ENCODE measurements at regions not wholly inside any gene's neighbourhood (a gene's known extent, or its start where the extent isn't known, plus 50 kb on each side); places are given as distances from the start of the nearest gene placed in this dataset.
"Not testable (repeated sequence)": the region's sequence is repeated elsewhere in the genome, so short reads cannot be mapped to it uniquely, and the experiment has no call there.

DNA sequence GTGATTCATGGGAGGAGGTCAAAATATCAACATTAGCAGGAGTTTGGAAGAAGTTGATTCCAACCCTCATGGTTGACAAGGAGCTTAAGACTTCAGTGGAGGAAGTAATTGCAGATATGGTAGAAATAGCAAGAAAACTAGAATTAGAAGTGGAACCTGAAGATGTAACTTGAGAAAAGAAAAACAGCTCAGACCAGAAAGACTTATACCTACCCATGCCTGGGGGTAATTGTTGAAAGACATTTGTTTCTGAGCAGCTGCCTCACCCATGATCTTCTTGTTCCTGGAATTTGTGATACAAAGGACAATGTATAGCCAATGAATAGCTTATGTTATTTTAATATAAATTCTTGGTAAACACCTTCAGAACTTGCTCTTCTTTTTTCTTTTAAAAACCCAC, 128.6 kb downstream of the LRIG2 start:
- no peaks in the 10 kb centered on the region for H3K36me3 ChIP-seq (ENCODE audit: insufficient read depth, low read length)
- H3K27me3 ChIP-seq (ENCODE audit: insufficient read depth, low read length): 0 out of 2 replicates have a peak, but pooled peaks cover 18% of the 10 kb centered on the region
- H2AFZ ChIP-seq (ENCODE audit: low read length, unreplicated experiment): no peak overlapping the region
- no peak overlapping the region for H3K4me3 ChIP-seq (ENCODE audit: low read depth, low read length)
- H3K27ac ChIP-seq (ENCODE audit: low read depth, low read length): no peak overlapping the region
- H3K79me2 ChIP-seq (ENCODE audit: control insufficient read depth, insufficient read depth, low read length, unreplicated experiment): no peaks in the 10 kb centered on the region
- H3K4me1 ChIP-seq (ENCODE audit: control insufficient read depth, insufficient read depth, low read length, unreplicated experiment): no peaks in the 10 kb centered on the region

DNA sequence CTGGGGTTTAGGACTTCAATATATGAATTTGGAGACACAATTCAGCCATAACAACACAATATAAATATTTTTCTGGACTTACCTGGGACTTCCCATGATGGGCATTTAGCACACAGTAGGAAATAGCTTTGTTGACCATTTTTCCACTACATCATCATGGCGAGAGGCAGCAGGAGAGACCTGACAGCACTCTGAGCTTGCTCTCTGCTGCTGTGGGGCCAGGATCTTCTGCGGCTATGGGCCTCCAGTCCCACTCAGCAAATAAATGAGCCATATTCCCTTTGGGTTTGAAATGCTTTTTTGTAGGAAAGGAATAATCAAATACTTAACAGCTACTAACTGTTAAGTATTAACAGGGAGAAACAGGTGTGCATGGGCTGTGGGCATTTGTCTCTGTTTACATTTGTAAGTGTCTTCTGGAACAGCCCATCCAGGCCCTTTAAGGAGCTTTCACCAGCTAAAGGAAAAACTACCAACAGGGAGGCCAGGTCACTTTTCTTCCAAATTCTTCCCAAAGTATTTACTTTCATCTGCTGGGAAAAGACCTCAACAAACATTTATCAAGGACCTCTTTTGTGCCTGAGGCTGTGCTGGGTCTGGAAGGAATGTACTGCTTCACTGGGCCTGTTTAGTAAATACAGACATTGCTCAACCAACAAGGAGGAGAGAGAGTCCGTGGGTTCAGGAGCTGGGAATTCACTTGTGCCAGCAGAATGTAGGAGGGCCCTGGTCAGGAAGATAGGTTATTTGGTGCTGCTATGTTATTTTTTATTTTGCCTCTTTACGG, 133.2 kb downstream of the LRIG2 start:
- peaks cover 48% of the 10 kb centered on the region for H3K27me3 ChIP-seq (ENCODE audit: insufficient read depth, low read length)
- H3K4me1 ChIP-seq (ENCODE audit: control insufficient read depth, insufficient read depth, low read length, unreplicated experiment): no peaks in the 10 kb centered on the region
- no peak overlapping the region for H3K4me3 ChIP-seq (ENCODE audit: low read depth, low read length)
- no peaks in the 10 kb centered on the region for H3K79me2 ChIP-seq (ENCODE audit: control insufficient read depth, insufficient read depth, low read length, unreplicated experiment)
- no peak overlapping the region for H2AFZ ChIP-seq (ENCODE audit: low read length, unreplicated experiment)
- H3K36me3 ChIP-seq (ENCODE audit: insufficient read depth, low read length): no peaks in the 10 kb centered on the region
- no peak overlapping the region for H3K27ac ChIP-seq (ENCODE audit: low read depth, low read length)

DNA sequence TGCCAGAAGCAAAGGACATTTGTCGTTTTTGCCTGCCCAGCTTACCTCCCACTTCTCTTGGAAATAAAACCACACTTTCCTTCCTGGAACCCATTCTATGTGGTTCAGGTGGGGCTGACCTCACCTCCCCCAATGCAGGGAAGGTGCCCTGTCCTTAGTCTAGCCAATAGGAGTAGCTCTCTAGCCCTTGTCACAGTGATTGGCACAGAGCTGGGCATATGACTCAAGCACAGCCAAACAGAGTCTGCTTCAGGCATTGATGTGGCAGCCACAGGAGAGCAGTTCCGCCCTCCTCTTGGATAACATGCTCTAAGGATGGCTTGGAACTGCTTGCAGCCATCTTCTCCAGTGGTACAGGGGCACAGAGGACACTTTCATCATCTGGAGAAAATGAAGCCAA, 134.0 kb downstream of the LRIG2 start:
- Histone ChIP-seq H3K4me3 (ENCODE audit: low read depth, low read length) (no peak overlapping the region), H2AFZ (ENCODE audit: low read length, unreplicated experiment) (no peak overlapping the region), H3K4me1 (ENCODE audit: control insufficient read depth, insufficient read depth, low read length, unreplicated experiment) (no peaks in the 10 kb centered on the region), H3K27me3 (ENCODE audit: insufficient read depth, low read length) (peaks cover 51% of the 10 kb centered on the region), H3K79me2 (ENCODE audit: control insufficient read depth, insufficient read depth, low read length, unreplicated experiment) (no peaks in the 10 kb centered on the region), H3K36me3 (ENCODE audit: insufficient read depth, low read length) (no peaks in the 10 kb centered on the region), H3K27ac (ENCODE audit: low read depth, low read length) (no peak overlapping the region)

DNA sequence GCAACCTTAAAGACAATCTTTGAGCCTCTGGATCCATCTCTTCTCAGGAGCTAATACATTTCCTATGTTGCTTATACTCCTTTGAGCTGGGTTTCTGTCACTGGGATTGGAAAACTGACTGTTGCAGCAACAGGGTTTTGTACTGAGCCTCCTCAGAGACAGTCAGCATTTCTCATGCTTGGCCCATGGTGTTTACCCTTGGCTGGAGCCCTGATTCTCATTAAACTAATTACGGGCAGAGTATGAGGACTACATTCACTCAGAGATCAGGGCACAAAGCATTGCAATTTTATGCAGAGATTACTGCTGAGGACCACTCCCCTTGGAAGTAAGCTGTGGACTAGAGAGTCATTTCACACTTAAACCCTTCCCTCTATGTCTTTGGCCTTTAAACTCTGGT, 134.5 kb downstream of the LRIG2 start:
- Histone ChIP-seq H3K27me3 (ENCODE audit: insufficient read depth, low read length) (peaks cover 51% of the 10 kb centered on the region), H3K79me2 (ENCODE audit: control insufficient read depth, insufficient read depth, low read length, unreplicated experiment) (no peaks in the 10 kb centered on the region), H2AFZ (ENCODE audit: low read length, unreplicated experiment) (no peak overlapping the region), H3K27ac (ENCODE audit: low read depth, low read length) (no peak overlapping the region), H3K4me1 (ENCODE audit: control insufficient read depth, insufficient read depth, low read length, unreplicated experiment) (no peaks in the 10 kb centered on the region), H3K36me3 (ENCODE audit: insufficient read depth, low read length) (no peaks in the 10 kb centered on the region), H3K4me3 (ENCODE audit: low read depth, low read length) (no peak overlapping the region)

DNA sequence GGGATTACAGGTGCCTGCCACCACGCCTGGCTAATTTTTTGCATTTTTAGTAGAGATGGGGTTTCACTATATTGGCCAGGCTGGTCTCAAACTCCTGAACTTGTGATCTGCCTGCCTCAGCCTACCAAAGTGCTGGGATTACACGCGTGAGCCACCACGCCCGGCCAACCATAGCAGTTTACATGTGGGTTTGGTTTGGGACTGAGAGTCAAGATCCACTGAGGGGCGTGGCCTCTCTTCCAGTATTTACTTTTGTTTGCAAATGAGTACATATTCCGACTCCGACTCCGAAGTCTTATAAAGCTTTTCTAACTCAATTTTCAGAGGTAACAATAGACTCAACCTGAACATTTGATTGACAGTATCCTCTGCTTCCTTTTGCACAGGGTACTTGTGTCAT, 135.4 kb downstream of the LRIG2 start:
- peaks cover 51% of the 10 kb centered on the region for H3K27me3 ChIP-seq (ENCODE audit: insufficient read depth, low read length)
- H3K27ac ChIP-seq (ENCODE audit: low read depth, low read length); H2AFZ ChIP-seq (ENCODE audit: low read length, unreplicated experiment); H3K36me3 ChIP-seq (ENCODE audit: insufficient read depth, low read length); H3K4me1 ChIP-seq (ENCODE audit: control insufficient read depth, insufficient read depth, low read length, unreplicated experiment); H3K4me3 ChIP-seq (ENCODE audit: low read depth, low read length); H3K79me2 ChIP-seq (ENCODE audit: control insufficient read depth, insufficient read depth, low read length, unreplicated experiment): not testable (repeated sequence)

DNA sequence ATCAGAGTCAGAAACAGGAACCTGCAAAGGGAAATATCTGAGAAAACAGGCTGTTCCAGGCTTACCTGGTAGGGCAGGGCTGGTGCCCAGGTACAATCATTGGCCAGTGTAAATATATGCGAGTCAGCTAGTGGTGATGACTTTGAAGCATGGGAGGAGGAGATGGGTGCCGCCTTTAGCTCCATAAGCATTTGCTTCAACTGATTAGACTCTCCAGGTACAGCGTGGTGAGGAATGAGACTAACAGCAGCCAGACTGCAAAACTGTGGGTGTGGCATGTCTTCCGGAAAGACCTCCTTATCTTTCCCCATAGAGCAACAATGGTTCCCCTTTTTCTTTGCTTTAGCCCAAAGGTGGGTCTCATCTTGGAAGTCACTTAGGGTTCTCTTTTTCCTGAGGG, 137.2 kb downstream of the LRIG2 start:
- peaks cover 45% of the 10 kb centered on the region for H3K27me3 ChIP-seq (ENCODE audit: insufficient read depth, low read length)
- H3K27ac ChIP-seq (ENCODE audit: low read depth, low read length): no peak overlapping the region
- H3K36me3 ChIP-seq (ENCODE audit: insufficient read depth, low read length): no peaks in the 10 kb centered on the region
- no peak overlapping the region for H3K4me3 ChIP-seq (ENCODE audit: low read depth, low read length)
- no peaks in the 10 kb centered on the region for H3K4me1 ChIP-seq (ENCODE audit: control insufficient read depth, insufficient read depth, low read length, unreplicated experiment)
- no peaks in the 10 kb centered on the region for H3K79me2 ChIP-seq (ENCODE audit: control insufficient read depth, insufficient read depth, low read length, unreplicated experiment)
- no peak overlapping the region for H2AFZ ChIP-seq (ENCODE audit: low read length, unreplicated experiment)

DNA sequence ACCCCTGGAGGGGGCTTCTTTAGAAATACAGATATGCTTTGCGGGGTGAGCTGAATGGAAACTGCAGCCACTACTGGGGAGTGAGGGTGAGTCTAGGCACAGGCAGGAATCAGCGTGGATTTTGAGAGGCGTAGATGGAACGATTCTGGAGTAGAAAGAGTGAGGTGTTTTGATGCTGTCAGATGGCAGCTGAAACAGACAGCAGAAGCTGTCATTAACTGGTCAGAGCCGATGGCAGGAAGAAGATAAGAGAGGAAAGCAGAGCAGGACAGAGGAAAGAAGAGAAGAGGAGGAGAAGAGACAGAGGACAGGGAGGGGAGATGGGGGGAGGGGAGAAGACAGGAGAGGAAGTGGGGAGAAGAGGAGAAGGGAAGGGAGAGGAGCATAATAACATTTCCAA, 138.5 kb downstream of the LRIG2 start:
- Histone ChIP-seq H3K27me3 (ENCODE audit: insufficient read depth, low read length) (peaks cover 34% of the 10 kb centered on the region), H3K4me3 (ENCODE audit: low read depth, low read length) (no peak overlapping the region), H3K36me3 (ENCODE audit: insufficient read depth, low read length) (no peaks in the 10 kb centered on the region), H3K27ac (ENCODE audit: low read depth, low read length) (no peak overlapping the region), H2AFZ (ENCODE audit: low read length, unreplicated experiment) (no peak overlapping the region), H3K4me1 (ENCODE audit: control insufficient read depth, insufficient read depth, low read length, unreplicated experiment) (no peaks in the 10 kb centered on the region), H3K79me2 (ENCODE audit: control insufficient read depth, insufficient read depth, low read length, unreplicated experiment) (no peaks in the 10 kb centered on the region)

DNA sequence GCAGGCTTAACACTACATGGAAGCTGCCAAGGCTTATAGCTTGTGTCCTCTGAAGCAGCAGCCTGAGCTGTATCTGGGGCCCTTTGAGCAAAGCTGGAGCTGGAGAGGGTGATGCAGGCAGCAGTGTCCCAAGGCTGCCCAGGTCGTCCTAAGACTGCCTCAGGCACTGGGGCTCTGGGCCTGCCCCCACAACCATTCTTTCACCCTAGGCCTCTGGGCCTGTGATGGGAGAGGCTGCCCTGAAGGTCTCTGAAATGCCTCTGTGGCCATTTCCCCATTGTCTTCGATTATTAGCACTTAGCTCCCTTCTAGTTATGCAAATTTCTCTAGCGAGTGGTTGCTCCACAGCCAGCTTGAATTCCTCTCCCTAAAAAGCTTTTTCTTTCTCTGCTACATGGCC, 142.0 kb downstream of the LRIG2 start:
- Histone ChIP-seq H3K4me1 (ENCODE audit: control insufficient read depth, insufficient read depth, low read length, unreplicated experiment) (no peaks in the 10 kb centered on the region), H2AFZ (ENCODE audit: low read length, unreplicated experiment) (no peak overlapping the region), H3K27ac (ENCODE audit: low read depth, low read length) (no peak overlapping the region), H3K27me3 (ENCODE audit: insufficient read depth, low read length) (peaks cover 12% of the 10 kb centered on the region), H3K36me3 (ENCODE audit: insufficient read depth, low read length) (no peaks in the 10 kb centered on the region), H3K4me3 (ENCODE audit: low read depth, low read length) (no peak overlapping the region), H3K79me2 (ENCODE audit: control insufficient read depth, insufficient read depth, low read length, unreplicated experiment) (no peaks in the 10 kb centered on the region)

DNA sequence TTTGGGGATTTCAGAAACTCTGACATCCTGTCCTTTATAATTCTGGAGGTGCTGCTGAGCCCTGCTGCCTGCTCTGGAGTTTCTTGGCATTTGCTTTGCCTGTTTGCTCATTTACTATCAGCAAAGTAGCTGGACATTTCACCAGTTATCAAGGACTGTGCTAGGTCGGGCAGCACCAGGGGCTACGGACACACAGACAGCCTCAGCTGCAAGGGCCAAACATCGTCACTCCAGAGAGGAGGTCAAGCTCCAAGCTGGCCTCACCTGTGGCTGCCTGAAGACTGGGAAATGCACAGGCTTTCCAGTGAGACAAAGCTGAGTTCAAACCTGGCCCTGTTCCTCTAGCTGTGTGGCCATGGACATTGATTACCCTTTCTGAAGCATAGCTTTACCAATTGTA, 143.7 kb downstream of the LRIG2 start:
- no peaks in the 10 kb centered on the region; the same call in 1 of the 2 replicates for H3K27me3 ChIP-seq (ENCODE audit: insufficient read depth, low read length)
- H3K4me1 ChIP-seq (ENCODE audit: control insufficient read depth, insufficient read depth, low read length, unreplicated experiment): no peaks in the 10 kb centered on the region
- H3K4me3 ChIP-seq (ENCODE audit: low read depth, low read length): no peak overlapping the region
- H3K36me3 ChIP-seq (ENCODE audit: insufficient read depth, low read length): no peaks in the 10 kb centered on the region
- no peak overlapping the region for H3K27ac ChIP-seq (ENCODE audit: low read depth, low read length)
- no peaks in the 10 kb centered on the region for H3K79me2 ChIP-seq (ENCODE audit: control insufficient read depth, insufficient read depth, low read length, unreplicated experiment)
- no peak overlapping the region for H2AFZ ChIP-seq (ENCODE audit: low read length, unreplicated experiment)

DNA sequence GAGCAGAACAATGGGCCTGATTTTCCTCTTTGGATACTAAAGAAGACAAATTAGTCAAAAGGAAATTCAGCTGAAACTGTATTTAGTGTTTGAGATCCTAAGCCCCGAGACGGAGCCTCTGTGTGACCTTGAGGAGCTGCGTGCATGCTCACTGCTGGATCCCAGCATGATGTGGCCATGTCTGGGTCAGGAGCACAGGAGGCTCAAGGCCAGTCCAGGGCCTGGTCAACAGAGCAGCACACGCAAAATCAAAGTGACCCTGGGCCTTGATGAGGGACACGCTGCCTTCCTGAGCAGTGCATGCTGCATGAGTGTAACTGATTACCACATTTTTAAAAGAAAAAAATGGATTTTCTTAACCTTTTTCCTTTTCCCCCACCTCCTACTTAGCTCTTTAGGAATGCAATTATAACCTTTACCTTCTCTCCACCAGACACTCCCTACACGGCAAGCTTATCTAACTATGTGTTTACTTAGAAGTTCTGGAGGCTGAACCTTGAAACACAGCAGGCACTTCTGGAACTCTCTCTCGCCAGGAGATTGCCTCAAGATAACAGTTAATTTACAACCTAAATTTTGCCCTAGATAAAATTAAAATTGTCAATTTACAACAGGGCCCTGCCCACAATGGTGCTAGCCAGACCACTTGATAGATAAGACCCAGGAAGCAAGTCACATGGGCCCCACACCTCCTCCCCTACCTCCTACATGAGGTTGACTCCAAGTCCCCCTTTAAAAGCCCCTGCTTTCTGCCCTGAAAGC, 144.6 kb downstream of the LRIG2 start:
- H3K4me1 ChIP-seq (ENCODE audit: control insufficient read depth, insufficient read depth, low read length, unreplicated experiment): no peaks in the 10 kb centered on the region
- H3K4me3 ChIP-seq (ENCODE audit: low read depth, low read length): no peak overlapping the region
- H3K79me2 ChIP-seq (ENCODE audit: control insufficient read depth, insufficient read depth, low read length, unreplicated experiment): no peaks in the 10 kb centered on the region
- no peak overlapping the region for H2AFZ ChIP-seq (ENCODE audit: low read length, unreplicated experiment)
- H3K27me3 ChIP-seq (ENCODE audit: insufficient read depth, low read length): no peaks in the 10 kb centered on the region
- H3K36me3 ChIP-seq (ENCODE audit: insufficient read depth, low read length): no peaks in the 10 kb centered on the region
- no peak overlapping the region for H3K27ac ChIP-seq (ENCODE audit: low read depth, low read length)

DNA sequence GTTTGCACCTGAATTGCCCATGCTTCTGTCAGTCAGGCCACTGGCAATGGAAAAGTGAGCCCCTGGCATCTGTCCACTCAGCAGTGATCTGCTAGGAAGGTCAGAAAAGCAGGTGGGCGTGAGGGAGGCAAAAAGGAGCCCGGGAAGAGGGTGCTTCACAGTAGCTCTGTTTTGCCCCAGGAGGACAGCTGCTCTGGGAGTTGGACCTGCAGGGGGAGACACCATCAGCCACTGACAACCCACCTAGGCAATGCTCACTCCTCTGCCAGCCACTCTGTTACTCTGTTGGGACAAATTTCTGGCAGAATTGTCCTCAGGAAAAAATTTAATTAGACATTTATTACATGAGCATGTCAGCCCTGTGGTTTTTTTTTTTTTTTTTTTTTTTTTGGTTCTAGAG, 146.4 kb downstream of the LRIG2 start:
- no peaks in the 10 kb centered on the region for H3K27me3 ChIP-seq (ENCODE audit: insufficient read depth, low read length)

More for the DNA sequence above, 146.4 kb downstream of the LRIG2 start:
- Histone ChIP-seq H3K4me1 (ENCODE audit: control insufficient read depth, insufficient read depth, low read length, unreplicated experiment) (no peaks in the 10 kb centered on the region), H3K36me3 (ENCODE audit: insufficient read depth, low read length) (no peaks in the 10 kb centered on the region), H3K27ac (ENCODE audit: low read depth, low read length) (no peak overlapping the region), H2AFZ (ENCODE audit: low read length, unreplicated experiment) (no peak overlapping the region), H3K4me3 (ENCODE audit: low read depth, low read length) (no peak overlapping the region), H3K79me2 (ENCODE audit: control insufficient read depth, insufficient read depth, low read length, unreplicated experiment) (no peaks in the 10 kb centered on the region)

Measured in ACC112 (cell line).